ENCODE measurements at regions not wholly inside any gene's neighbourhood (a gene's known extent, or its start where the extent isn't known, plus 50 kb on each side); places are given as distances from the start of the nearest gene placed in this dataset.

DNA sequence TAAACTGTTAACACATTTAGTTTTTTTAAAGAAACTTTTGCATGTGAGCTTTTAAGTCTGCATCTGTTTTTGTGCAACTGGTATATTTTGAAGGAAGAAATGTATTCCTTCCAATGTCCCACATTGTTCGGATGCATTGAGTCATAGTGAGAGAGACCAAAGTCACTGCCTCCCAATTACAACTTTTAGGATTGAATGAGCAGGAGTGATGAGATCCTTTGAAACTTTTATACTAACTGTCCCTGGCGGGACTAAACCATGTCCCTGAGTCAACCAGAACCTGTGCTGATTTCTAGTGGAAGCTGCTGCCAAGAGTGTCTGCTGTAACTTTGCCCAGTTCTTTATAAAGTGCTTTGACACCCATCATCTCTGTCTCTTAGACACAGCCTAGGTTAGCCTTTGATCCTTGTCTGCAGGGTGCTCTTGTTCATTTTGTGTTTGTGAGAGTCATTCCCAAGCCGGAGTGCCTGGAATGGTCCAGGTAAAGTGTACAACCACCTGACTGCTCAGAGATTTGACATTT lies 122.7 kb downstream of the ZNF518B start:
- DNase-seq (ENCODE audit: low spot score in 2 of 2, unreplicated experiment in 2 of 2), result no peak
- H3K4me1 Mint-ChIP-seq, result peaks cover 5% of the 10 kb centered on the region
- H3K4me3 Mint-ChIP-seq, result no peak overlapping the region
- TF ChIP-seq, protein P1, sequence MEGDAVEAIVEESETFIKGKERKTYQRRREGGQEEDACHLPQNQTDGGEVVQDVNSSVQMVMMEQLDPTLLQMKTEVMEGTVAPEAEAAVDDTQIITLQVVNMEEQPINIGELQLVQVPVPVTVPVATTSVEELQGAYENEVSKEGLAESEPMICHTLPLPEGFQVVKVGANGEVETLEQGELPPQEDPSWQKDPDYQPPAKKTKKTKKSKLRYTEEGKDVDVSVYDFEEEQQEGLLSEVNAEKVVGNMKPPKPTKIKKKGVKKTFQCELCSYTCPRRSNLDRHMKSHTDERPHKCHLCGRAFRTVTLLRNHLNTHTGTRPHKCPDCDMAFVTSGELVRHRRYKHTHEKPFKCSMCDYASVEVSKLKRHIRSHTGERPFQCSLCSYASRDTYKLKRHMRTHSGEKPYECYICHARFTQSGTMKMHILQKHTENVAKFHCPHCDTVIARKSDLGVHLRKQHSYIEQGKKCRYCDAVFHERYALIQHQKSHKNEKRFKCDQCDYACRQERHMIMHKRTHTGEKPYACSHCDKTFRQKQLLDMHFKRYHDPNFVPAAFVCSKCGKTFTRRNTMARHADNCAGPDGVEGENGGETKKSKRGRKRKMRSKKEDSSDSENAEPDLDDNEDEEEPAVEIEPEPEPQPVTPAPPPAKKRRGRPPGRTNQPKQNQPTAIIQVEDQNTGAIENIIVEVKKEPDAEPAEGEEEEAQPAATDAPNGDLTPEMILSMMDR (IDR thresholded peaks at IDR 0.05; ENCODE audit: unreplicated experiment), result no peak
- no peaks in the 10 kb centered on the region for H3K9me3 Mint-ChIP-seq
- peaks cover 2% of the 10 kb centered on the region for H3K27me3 Mint-ChIP-seq (ENCODE audit: low read depth)
- H3K27ac Mint-ChIP-seq, result no peak overlapping the region
- no peaks in the 10 kb centered on the region for H3K36me3 Mint-ChIP-seq

DNA sequence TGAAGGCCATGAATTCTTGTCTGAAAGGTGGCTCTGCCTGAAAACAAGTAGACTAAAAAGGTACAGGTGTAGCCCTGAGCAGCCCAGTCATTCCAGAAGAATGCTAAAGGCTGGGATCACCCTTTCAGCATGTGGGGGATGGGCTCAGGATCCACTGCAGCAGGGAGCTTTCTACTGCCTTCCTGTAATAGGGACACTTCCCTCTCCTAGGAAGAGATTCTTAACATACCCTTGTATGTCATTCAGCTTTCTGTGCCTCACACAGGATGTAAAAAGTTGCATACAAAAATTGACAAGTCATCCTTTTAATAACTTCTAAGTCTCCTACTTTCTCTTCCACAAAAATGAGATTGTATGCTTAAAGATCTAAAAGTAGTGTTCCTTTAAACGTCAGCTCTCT lies 123.3 kb downstream of the ZNF518B start:
- no peaks in the 10 kb centered on the region for H3K9me3 Mint-ChIP-seq
- peaks cover 2% of the 10 kb centered on the region for H3K27me3 Mint-ChIP-seq (ENCODE audit: low read depth)
- H3K27ac Mint-ChIP-seq, result no peak overlapping the region
- H3K36me3 Mint-ChIP-seq, result no peaks in the 10 kb centered on the region
- no peak for DNase-seq (ENCODE audit: low spot score in 2 of 2, unreplicated experiment in 2 of 2)
- TF ChIP-seq, protein P1 (IDR thresholded peaks at IDR 0.05; ENCODE audit: unreplicated experiment), result no peak
- peaks cover 5% of the 10 kb centered on the region for H3K4me1 Mint-ChIP-seq
- no peak overlapping the region for H3K4me3 Mint-ChIP-seq

DNA sequence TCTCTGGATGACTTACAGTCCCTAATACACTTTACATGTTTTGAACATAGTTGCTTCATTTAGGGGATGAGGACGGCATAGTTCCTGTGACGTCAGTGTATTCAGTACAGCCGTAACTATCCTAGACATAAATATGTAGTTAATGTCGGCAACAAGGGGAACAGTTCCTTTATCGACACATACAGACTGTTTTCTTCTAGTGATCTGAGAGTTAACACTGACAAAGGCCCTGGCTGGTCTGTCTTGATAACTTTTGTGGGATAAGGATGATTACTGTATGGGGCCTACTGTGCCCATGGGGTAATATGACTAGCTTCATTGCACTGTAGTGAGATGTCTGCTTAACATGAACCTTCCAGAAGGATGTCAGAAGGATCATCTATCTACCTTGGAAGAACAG lies 131.2 kb downstream of the ZNF518B start:
- Mint-ChIP-seq H3K27ac (no peak overlapping the region), H3K36me3 (no peaks in the 10 kb centered on the region), H3K4me3 (no peak overlapping the region), H3K4me1 (peaks cover 2% of the 10 kb centered on the region), H3K27me3 (ENCODE audit: low read depth) (no peaks in the 10 kb centered on the region), H3K9me3 (peaks cover 7% of the 10 kb centered on the region)
- no peak for DNase-seq (ENCODE audit: low spot score in 2 of 2, unreplicated experiment in 2 of 2)
- TF ChIP-seq, protein P1 (IDR thresholded peaks at IDR 0.05; ENCODE audit: unreplicated experiment), result no peak

DNA sequence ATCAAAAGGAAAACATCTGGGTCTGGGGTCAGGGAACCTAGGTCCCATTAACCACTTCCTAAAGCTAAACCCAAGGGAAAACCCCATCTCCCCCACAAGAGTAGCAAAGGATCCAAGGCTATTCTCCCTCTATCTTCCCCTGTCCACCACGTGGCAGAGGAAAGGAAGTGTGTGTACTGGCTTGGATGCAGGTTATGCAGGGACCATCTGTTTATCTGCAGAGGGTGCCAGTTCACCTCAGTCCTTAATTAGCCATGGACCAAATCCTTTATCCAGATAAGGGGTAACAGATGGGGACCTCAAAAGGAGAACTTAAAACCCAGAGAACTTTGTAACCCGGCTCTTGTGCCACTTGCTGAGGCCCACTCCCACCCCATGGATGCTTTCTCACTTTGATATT lies 135.3 kb downstream of the ZNF518B start:
- Mint-ChIP-seq H3K27ac (no peak overlapping the region), H3K27me3 (ENCODE audit: low read depth) (no peaks in the 10 kb centered on the region), H3K4me3 (no peak overlapping the region), H3K4me1 (peaks cover 2% of the 10 kb centered on the region), H3K9me3 (peaks cover 7% of the 10 kb centered on the region), H3K36me3 (no peaks in the 10 kb centered on the region)
- DNase-seq (ENCODE audit: low spot score in 2 of 2, unreplicated experiment in 2 of 2), result no peak
- TF ChIP-seq, protein P1 (IDR thresholded peaks at IDR 0.05; ENCODE audit: unreplicated experiment), result no peak

DNA sequence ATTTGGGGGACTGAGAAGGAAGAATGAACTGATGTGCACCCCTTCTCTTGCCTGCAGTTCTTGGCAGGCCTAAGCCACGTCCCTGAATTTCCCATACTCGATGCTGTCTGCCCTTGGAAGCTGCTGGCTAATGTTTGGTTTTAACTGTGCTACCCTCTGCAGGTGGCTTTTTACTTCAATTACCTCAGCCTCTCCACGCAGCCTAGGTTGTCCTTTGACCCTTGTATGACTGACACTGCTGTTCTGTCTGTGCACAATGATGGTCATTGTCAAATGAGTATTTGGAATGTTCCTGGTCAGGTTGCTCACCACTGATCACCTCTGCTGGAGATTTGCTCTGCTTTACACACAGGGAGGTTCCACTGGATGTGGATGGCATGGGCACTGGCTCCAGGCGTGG lies 137.1 kb downstream of the ZNF518B start:
- Mint-ChIP-seq H3K27me3 (ENCODE audit: low read depth) (no peaks in the 10 kb centered on the region), H3K36me3 (no peaks in the 10 kb centered on the region), H3K9me3 (peaks cover 7% of the 10 kb centered on the region), H3K27ac (no peak overlapping the region), H3K4me1 (peaks cover 2% of the 10 kb centered on the region), H3K4me3 (no peak overlapping the region)
- TF ChIP-seq, protein P1 (IDR thresholded peaks at IDR 0.05; ENCODE audit: unreplicated experiment), result no peak
- DNase-seq (ENCODE audit: low spot score in 2 of 2, unreplicated experiment in 2 of 2), result no peak

DNA sequence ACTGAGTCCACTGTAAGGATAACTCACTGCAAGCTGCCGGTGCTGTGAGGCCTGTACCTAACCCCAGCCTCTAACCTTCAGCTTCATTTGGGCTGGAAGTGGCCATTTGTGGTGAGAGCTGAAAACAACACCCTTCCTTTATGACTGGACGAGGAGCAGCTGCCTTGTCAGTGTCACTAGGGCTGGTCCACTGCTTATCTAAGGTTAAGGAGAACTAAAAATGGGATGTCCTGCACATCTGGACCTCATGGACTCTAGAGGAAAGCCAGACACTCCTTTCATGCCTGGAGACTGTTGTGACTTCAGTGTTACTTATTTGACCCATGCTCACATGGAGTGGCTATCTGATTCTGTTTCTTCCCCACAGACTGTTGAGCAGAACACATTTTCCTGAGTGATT lies 139.9 kb downstream of the ZNF518B start:
- Mint-ChIP-seq H3K4me3 (no peak overlapping the region), H3K4me1 (peaks cover 2% of the 10 kb centered on the region), H3K9me3 (no peaks in the 10 kb centered on the region), H3K36me3 (no peaks in the 10 kb centered on the region), H3K27ac (no peak overlapping the region), H3K27me3 (ENCODE audit: low read depth) (no peaks in the 10 kb centered on the region)
- no peak for DNase-seq (ENCODE audit: low spot score in 2 of 2, unreplicated experiment in 2 of 2)
- TF ChIP-seq, protein P1 (IDR thresholded peaks at IDR 0.05; ENCODE audit: unreplicated experiment), result no peak
